ENCODE measurements at regions not wholly inside any gene's neighbourhood (a gene's known extent, or its start where the extent isn't known, plus 50 kb on each side); places are given as distances from the start of the nearest gene placed in this dataset.

DNA sequence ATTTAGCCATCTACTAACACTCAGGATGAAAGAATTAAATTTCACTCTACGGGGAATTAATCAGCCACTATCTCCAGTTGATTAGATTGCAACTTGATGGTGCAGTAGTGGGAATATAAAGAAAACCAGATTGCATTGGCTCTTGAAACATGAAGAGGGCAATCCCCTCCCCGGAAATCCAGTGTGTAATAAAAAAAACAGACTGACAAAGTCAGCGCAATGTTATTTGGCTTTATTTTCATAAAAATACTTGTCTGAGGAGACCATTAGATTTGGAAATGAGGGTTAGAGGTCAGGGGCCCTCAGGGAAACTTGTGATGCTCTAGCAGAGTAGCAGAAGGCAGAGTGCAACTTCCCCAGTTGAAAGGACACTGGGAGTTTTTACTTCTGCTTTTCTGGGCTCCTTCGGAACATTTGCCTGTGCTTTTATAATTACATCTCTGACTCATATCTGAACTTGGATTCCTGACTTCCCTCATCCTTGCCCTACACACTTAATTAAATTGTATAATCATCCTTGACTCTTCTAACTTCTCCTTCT lies 326.8 kb downstream of the TUSC7 start:
- TF ChIP-seq, protein P1, sequence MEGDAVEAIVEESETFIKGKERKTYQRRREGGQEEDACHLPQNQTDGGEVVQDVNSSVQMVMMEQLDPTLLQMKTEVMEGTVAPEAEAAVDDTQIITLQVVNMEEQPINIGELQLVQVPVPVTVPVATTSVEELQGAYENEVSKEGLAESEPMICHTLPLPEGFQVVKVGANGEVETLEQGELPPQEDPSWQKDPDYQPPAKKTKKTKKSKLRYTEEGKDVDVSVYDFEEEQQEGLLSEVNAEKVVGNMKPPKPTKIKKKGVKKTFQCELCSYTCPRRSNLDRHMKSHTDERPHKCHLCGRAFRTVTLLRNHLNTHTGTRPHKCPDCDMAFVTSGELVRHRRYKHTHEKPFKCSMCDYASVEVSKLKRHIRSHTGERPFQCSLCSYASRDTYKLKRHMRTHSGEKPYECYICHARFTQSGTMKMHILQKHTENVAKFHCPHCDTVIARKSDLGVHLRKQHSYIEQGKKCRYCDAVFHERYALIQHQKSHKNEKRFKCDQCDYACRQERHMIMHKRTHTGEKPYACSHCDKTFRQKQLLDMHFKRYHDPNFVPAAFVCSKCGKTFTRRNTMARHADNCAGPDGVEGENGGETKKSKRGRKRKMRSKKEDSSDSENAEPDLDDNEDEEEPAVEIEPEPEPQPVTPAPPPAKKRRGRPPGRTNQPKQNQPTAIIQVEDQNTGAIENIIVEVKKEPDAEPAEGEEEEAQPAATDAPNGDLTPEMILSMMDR (IDR thresholded peaks at IDR 0.05; ENCODE audit: low read depth, low read length): no peak
- TF ChIP-seq POLR2A (IDR thresholded peaks at IDR 0.05; ENCODE audit: extremely low read depth, insufficient read length) (no peak), MYC (IDR thresholded peaks at IDR 0.05; ENCODE audit: low read depth, low read length) (no peak)
- TF ChIP-seq, protein P2, sequence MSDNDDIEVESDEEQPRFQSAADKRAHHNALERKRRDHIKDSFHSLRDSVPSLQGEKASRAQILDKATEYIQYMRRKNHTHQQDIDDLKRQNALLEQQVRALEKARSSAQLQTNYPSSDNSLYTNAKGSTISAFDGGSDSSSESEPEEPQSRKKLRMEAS (IDR thresholded peaks at IDR 0.05; ENCODE audit: low read depth, low read length): no peak
